ENCODE measurements at regions not wholly inside any gene's neighbourhood (a gene's known extent, or its start where the extent isn't known, plus 50 kb on each side); places are given as distances from the start of the nearest gene placed in this dataset.
"Not testable (repeated sequence)": the region's sequence is repeated elsewhere in the genome, so short reads cannot be mapped to it uniquely, and the experiment has no call there.

DNA sequence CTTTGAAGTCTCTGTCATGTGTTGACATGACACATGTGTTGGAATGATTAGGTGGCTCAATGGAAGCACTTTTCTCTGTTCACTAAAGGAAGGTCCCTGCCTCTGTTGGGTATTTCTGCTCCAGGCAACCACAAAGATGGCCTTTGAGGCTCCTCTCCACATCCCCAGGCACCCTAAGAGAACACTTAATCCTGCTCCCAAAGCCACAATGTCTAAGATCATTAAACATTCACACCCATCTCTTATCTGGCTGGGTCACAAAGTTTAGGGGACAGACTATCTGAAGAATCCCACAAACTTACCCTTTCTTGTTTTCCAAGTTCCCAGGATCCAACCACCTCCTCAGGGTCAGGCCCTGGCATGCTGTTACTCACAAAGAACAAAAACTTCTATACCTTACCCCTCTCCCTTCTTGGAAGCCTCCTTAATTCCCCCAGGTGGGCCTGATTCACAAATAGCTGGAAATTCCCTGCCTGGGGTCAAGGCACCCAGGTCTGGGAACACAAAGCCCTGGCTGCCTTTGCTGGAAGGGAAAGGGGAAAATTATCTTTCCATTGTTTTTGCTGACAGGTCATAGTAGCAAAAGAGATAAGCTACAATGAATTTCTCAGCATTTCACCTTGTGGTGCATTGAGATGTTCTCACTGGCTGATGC lies 333.7 kb downstream of the PCNX1 start:
- no peak for DNase-seq

DNA sequence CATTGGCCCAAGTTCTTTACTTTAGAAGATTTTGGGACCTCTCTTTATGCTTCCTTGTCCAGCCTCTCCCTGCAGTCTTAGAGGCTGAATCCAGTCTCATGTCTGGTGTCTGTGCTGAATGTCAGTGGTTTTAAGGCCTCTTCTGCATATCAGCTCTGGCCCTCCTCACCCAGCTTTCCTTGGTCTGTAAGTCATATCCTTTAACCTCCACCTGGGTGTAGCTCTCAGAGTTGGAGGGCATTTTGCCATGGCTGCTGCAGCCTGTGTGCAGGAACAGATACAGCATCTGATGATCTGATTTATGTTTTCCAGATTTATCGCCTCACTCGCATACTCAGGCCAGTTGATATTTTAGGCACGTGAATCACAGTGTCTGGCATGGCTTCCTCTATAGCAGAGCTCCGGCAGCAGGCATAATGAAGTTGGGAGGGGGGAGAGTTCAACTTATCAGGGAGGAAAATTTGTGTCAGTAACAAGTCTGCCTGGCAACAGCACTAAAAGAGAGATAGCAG lies 335.0 kb downstream of the PCNX1 start:
- DNase-seq = no peak

GRCh38 chr14:71243697-71244096 lies 336.4 kb downstream of the PCNX1 start:
- DNase-seq = no peak

- DNase-seq = no peak
Observed at GRCh38 chr14:71244341-71244740, 337.1 kb downstream of the PCNX1 start.

GRCh38 chr14:71245659-71246361 lies 338.6 kb downstream of the PCNX1 start:
- DNase-seq = no peak

DNA sequence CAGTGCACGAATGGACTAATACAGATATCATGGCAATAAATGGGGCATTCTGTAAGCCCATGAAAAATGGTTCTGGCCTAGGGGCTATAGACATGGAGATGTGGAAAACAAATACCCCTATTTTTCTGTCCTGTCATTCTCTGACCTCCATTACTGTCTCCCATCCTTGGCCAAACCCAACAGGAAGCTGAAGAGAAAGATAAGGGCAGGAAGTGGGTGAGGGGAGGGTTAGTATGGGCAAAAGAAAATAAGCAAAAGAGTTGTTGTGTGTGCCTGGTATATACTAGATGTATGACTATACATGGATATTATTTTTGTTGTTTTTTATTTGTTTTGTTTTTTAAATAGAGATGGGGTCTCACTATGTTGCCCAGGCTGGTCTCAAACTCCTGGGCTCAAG lies 339.3 kb downstream of the PCNX1 start:
- no peak for DNase-seq

DNA sequence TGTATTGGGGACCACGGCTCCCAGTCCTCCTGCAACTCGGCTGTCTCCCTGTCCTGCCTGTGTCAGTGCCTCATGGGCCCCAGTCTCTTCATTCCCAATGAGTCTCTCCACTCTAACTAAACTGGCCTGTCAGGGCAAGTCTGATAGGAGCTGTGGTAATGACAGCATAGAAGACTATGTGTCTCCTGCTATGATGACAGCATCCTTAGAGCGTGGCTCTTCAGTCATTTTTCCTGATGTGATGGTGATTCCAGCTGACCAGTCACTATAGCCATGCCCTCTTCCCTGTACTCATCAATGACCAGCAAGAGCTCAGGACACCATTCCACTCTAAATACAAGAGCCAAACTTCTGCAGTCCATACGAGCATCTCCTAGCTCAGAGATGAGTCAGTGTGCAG lies 339.8 kb downstream of the PCNX1 start:
- no peak for DNase-seq

GRCh38 chr14:71248194-71248593 lies 340.9 kb downstream of the PCNX1 start:
- DNase-seq = no peak

- DNase-seq = no peak
Observed at GRCh38 chr14:71250347-71250746, 343.1 kb downstream of the PCNX1 start.

- no peak for DNase-seq
Observed at GRCh38 chr14:71250791-71251190, 343.5 kb downstream of the PCNX1 start.

- DNase-seq = not testable (repeated sequence)
Observed at GRCh38 chr14:71254091-71254719, 346.9 kb downstream of the PCNX1 start.

- DNase-seq = no peak
Observed at GRCh38 chr14:71261206-71261605, 353.9 kb downstream of the PCNX1 start.

- DNase-seq = no peak
Observed at GRCh38 chr14:71262441-71262840, 355.2 kb downstream of the PCNX1 start.

DNA sequence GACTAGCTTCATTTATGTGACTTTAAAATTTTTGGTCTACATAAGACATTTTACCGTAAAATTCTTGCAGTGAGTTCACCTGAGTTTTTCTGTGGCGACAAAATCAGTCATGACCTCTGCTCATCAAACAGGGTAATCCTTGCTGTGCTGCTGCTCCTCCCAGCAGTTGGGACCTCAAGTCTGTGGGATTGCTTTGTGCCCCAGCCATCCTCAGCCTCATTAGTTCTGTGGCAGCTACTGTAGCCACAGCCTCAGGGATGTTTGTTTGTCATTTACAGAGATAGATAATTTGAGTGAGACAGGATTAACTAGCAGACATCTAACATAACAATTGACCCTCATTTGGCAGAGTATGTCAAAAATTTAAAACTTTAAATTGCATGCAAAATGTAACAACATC lies 357.0 kb downstream of the PCNX1 start:
- no peak for DNase-seq

- DNase-seq = no peak
Observed at GRCh38 chr14:71267007-71267513, 359.8 kb downstream of the PCNX1 start.

GRCh38 chr14:71267691-71268090 lies 360.4 kb downstream of the PCNX1 start:
- no peak for DNase-seq

DNA sequence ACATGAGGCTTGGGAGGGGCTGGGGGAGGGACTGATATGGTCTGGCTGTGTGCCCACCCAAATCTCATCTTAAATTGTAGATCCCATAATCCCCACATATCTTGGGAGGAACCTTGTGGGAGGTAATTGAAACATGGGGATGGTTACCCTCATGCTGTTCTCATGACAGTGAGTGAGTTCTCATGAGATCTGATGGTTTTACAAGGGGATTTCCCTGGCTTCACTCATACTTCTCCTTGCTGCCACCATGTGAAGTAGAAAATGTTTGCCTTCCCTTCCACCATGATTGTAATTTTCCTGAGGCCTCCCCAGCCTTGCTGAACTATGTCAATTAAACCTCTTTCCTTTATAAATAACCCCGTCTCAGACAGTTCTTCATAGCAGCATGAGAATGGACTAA lies 362.9 kb downstream of the PCNX1 start:
- no peak for DNase-seq

DNA sequence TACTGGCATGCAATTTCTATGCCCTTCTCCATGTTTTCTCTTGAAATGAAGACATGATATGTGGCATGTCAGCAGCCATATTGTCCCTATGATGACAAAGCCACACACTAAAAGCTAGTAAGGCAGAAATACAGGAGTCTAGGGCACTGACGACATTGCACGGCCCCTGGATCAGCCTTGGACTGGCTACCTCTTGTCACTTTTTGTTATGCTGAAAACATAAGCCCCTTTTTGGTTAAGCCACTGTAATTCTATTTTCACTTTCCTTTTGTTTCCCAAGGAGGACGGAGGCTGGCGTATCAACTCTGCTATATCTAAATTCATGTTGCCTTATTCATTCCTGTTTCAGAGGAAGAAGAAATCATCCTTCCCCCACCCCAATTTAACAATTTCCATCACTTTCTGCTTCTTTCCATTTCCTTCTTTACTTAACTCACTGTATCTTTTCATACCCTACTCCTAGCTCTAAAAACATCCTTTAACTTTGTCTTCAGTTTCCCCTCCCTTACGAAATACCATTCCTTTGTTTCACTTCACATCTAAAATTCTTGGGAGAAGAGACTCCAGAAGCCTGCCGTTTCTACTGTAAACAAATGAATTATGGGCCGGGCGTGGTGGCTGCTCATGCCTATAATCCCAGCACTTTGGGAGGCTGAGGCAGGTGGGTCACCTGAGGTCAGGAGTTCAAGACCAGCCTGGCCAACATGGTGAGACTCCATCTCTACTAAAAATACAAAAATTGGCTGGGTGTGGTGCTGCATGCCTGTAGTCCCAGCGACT lies 364.1 kb downstream of the PCNX1 start:
- DNase-seq = no peak

DNA sequence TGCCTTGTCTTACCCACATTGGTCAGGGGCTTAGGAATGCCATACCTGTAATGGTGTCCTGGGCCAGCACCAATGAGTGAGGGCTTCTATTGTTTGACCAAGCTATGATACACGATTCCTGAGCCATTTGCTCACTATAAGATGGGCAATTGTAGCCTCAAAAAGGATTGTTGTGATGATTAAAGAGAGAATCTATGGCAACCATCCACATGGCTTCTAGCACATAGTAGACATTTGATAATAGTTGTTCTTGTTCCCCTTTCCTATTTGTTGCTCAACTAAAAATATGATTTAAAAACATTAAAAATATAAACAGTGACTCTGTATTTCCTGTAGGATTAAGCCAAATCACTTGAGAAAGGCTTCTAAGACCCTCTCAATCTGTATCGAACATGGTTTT lies 366.1 kb downstream of the PCNX1 start:
- no peak for DNase-seq

DNA sequence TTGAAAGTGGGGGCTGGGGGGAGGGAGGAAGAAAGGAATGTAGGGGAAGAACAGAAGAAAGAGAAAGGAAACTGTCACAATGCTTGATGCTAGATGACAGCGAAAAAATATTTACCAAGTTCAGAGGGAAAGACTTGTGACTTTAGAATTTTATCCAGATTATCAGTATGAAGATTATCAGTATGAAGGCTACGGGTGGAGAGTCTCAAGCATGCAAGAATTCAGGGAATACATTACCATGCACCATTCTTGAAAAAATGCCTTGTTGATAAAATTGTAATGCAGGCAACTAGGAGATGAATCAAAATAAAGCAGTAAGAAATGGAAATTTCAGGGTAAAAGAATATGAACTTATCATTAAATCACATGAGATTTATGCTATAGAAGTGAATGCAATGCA lies 376.8 kb downstream of the PCNX1 start:
- no peak for DNase-seq

- no peak for DNase-seq
Observed at GRCh38 chr14:71286126-71286525, 378.9 kb downstream of the PCNX1 start.

GRCh38 chr14:71287567-71287966 lies 380.3 kb downstream of the PCNX1 start:
- DNase-seq = no peak

GRCh38 chr14:71289536-71289935 lies 382.3 kb downstream of the PCNX1 start:
- DNase-seq = no peak
